GM21786 (cell line): ENCODE measurements at regions not wholly inside any gene's neighbourhood (a gene's known extent, or its start where the extent isn't known, plus 50 kb on each side); places are given as distances from the start of the nearest gene placed in this dataset.

Experiments
- ATAC-seq: cut with Tn5 transposase; IDR thresholded peaks from one replicate; pipeline ENCODE4 v1.9.1; 2021; ENCODE audit not compliant: unreplicated experiment

- ATAC-seq, result no peak
Observed at GRCh38 chr4:184942444-184943425, 75.6 kb upstream of the HELT start.

- no peak for ATAC-seq
Observed at GRCh38 chr4:184949020-184949419, 69.3 kb upstream of the HELT start.

- ATAC-seq, result no peak
Observed at GRCh38 chr4:184950117-184950830, 68.0 kb upstream of the HELT start.

- ATAC-seq, result no peak
Observed at GRCh38 chr4:184950926-184951325, 67.4 kb upstream of the HELT start.

GRCh38 chr4:184951668-184952160 lies 66.6 kb upstream of the HELT start:
- no peak for ATAC-seq

- no peak for ATAC-seq
Observed at GRCh38 chr4:184952522-184952921, 65.8 kb upstream of the HELT start.

GRCh38 chr4:184953421-184953945 lies 64.8 kb upstream of the HELT start:
- no peak for ATAC-seq

GRCh38 chr4:184953971-184954370 lies 64.3 kb upstream of the HELT start:
- no peak for ATAC-seq

GRCh38 chr4:184954482-184954881 lies 63.8 kb upstream of the HELT start:
- no peak for ATAC-seq

- no peak for ATAC-seq
Observed at GRCh38 chr4:184955116-184955515, 63.2 kb upstream of the HELT start.

- peak; percentile 88 for ATAC-seq
Observed at GRCh38 chr4:184955636-184956035, 62.7 kb upstream of the HELT start.

- no peak for ATAC-seq
Observed at GRCh38 chr4:184957446-184958115, 60.7 kb upstream of the HELT start.

GRCh38 chr4:184958127-184958922 lies 60.0 kb upstream of the HELT start:
- ATAC-seq, result no peak

- no peak for ATAC-seq
Observed at GRCh38 chr4:184958923-184959210, 59.4 kb upstream of the HELT start.

- no peak for ATAC-seq
Observed at GRCh38 chr4:184959309-184959708, 59.0 kb upstream of the HELT start.

GRCh38 chr4:184959786-184960185 lies 58.5 kb upstream of the HELT start:
- no peak for ATAC-seq

GRCh38 chr4:184960505-184960971 lies 57.8 kb upstream of the HELT start:
- ATAC-seq, result no peak

GRCh38 chr4:184961660-184962059 lies 56.6 kb upstream of the HELT start:
- ATAC-seq, result no peak

- no peak for ATAC-seq
Observed at GRCh38 chr4:184962125-184962638, 56.1 kb upstream of the HELT start.
